Osteocyte (in vitro differentiated cells): ENCODE measurements at regions not wholly inside any gene's neighbourhood (a gene's known extent, or its start where the extent isn't known, plus 50 kb on each side); places are given as distances from the start of the nearest gene placed in this dataset.

Experiments used
- DNase-seq: peaks from one replicate; pipeline ENCODE4 v3.0.0; 2021; ENCODE audit warnings: mixed read lengths; ENCODE audit not compliant: unreplicated experiment; ENCODE audit errors: extremely low spot score
- H3K27ac Mint-ChIP-seq: one replicate; pipeline ENCODE4 v1.8.0; 2021; ENCODE audit warnings: mild to moderate bottlenecking, mixed read lengths; ENCODE audit not compliant: unreplicated experiment
- H3K27me3 Mint-ChIP-seq: one replicate; pipeline ENCODE4 v1.8.0; 2021; ENCODE audit warnings: mixed read lengths; ENCODE audit not compliant: unreplicated experiment
- H3K36me3 Mint-ChIP-seq: one replicate; pipeline ENCODE4 v1.8.0; 2021; ENCODE audit warnings: mixed read lengths; ENCODE audit not compliant: unreplicated experiment
- H3K4me1 Mint-ChIP-seq: one replicate; pipeline ENCODE4 v1.8.0; 2021; ENCODE audit warnings: mixed read lengths; ENCODE audit not compliant: unreplicated experiment
- H3K4me3 Mint-ChIP-seq: one replicate; pipeline ENCODE4 v1.8.0; 2021; ENCODE audit warnings: mild to moderate bottlenecking, moderate library complexity, mixed read lengths; ENCODE audit not compliant: unreplicated experiment
- H3K9me3 Mint-ChIP-seq: one replicate; pipeline ENCODE4 v1.8.0; 2021; ENCODE audit warnings: mixed read lengths; ENCODE audit not compliant: unreplicated experiment
- TF ChIP-seq, protein P1 (sequence below): fragments of 200-600 bp; sonication (generic); IDR thresholded peaks from 2 replicates; pipeline ENCODE4 v1.5.0; 2021; ENCODE audit warnings: antibody characterized with exemption, mild to moderate bottlenecking, moderate library complexity

DNA sequence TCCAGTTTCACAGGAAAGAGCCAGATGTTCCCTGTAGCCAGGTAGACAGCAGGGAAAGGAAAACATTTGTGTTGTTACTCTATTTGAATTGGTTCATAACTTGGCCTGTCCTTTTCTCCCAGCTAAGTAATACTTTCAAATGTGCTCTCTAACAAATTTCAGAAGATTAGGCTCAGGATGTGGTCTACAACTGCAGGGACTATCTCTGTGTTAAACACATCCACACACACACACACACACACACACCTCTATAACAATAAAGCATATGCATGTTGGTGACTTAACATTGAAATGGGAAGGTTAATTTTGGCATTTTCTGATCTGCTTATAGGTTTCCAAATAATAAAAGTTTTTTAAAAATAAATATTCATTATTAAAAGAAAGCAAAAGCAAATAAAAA is 316.0 kb upstream of the ARGLU1 start:
- Mint-ChIP-seq H3K27ac (no peak overlapping the region), H3K27me3 (no peaks in the 10 kb centered on the region), H3K4me3 (no peak overlapping the region), H3K4me1 (no peaks in the 10 kb centered on the region), H3K36me3 (no peaks in the 10 kb centered on the region), H3K9me3 (no peaks in the 10 kb centered on the region)
- TF ChIP-seq, protein P1, sequence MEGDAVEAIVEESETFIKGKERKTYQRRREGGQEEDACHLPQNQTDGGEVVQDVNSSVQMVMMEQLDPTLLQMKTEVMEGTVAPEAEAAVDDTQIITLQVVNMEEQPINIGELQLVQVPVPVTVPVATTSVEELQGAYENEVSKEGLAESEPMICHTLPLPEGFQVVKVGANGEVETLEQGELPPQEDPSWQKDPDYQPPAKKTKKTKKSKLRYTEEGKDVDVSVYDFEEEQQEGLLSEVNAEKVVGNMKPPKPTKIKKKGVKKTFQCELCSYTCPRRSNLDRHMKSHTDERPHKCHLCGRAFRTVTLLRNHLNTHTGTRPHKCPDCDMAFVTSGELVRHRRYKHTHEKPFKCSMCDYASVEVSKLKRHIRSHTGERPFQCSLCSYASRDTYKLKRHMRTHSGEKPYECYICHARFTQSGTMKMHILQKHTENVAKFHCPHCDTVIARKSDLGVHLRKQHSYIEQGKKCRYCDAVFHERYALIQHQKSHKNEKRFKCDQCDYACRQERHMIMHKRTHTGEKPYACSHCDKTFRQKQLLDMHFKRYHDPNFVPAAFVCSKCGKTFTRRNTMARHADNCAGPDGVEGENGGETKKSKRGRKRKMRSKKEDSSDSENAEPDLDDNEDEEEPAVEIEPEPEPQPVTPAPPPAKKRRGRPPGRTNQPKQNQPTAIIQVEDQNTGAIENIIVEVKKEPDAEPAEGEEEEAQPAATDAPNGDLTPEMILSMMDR = no peak
- no peak for DNase-seq

DNA sequence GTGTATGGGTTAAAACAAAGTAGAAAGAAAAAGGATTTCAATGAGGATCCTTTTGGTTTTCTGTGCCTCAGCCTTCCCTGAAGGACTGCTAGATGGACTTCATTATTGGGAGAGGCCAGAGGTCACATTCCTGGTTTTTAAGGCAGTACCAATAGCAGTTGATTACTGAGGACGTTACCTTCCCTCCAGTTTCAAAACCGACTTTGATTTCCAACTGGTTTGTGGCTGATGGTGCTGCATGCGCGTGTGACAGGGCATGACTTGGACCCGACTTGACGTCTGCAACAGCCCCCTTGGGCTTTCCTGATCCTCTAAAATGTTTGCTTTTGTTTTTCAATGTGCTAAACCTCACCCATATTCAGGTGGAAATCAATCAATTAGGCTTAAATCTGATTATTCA is 314.3 kb upstream of the ARGLU1 start:
- Mint-ChIP-seq H3K9me3 (no peaks in the 10 kb centered on the region), H3K27ac (no peak overlapping the region), H3K36me3 (no peaks in the 10 kb centered on the region), H3K27me3 (no peaks in the 10 kb centered on the region), H3K4me1 (no peaks in the 10 kb centered on the region), H3K4me3 (no peak overlapping the region)
- DNase-seq = no peak
- TF ChIP-seq, protein P1 = no peak

DNA sequence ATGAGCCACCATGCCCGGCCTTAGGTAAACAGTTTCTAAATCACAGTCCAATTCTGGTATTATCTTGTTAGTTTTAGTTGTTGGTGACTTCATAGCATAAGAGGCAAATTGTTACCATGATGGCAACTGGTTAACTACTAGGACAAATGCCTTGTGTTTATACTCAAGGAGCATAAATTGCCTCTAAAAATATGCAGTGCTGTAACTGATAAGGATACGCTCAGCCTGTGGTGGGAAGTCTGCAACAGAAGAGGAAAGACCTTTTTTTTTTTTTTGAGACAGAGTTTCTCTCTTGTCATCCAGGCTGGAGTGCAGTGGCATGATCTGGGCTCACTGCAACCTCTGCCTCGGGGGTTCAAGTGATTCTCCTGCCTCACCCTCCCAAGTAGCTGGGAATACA is 311.9 kb upstream of the ARGLU1 start:
- Mint-ChIP-seq H3K27me3 (no peaks in the 10 kb centered on the region), H3K4me3 (no peak overlapping the region), H3K27ac (no peak overlapping the region), H3K36me3 (no peaks in the 10 kb centered on the region), H3K9me3 (no peaks in the 10 kb centered on the region), H3K4me1 (no peaks in the 10 kb centered on the region)
- TF ChIP-seq, protein P1 = no peak
- no peak for DNase-seq

DNA sequence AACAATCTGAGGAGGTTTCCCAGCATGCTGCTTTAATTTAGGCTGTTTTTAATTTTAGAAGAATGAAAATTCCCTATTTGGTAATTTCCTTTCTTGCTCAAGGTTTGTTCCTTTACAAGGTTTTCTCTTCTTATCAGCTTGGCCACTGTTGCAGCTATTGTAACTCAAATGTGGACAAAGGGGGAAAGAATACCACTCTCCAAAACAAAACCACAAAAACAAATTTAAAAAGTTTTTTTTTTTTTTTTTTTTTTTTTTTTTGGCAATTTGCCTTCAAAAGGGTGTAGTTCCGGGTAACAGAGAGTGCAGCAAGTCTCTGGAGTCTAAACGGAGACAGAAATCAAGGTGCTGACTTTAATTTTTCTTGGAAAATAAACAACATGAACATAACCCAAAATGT is 306.4 kb upstream of the ARGLU1 start:
- DNase-seq = no peak
- no peaks in the 10 kb centered on the region for H3K36me3 Mint-ChIP-seq
- no peaks in the 10 kb centered on the region for H3K9me3 Mint-ChIP-seq
- peaks cover 7% of the 10 kb centered on the region for H3K27me3 Mint-ChIP-seq
- H3K27ac Mint-ChIP-seq = no peak overlapping the region
- no peak overlapping the region for H3K4me3 Mint-ChIP-seq
- TF ChIP-seq, protein P1 = no peak
- no peaks in the 10 kb centered on the region for H3K4me1 Mint-ChIP-seq

DNA sequence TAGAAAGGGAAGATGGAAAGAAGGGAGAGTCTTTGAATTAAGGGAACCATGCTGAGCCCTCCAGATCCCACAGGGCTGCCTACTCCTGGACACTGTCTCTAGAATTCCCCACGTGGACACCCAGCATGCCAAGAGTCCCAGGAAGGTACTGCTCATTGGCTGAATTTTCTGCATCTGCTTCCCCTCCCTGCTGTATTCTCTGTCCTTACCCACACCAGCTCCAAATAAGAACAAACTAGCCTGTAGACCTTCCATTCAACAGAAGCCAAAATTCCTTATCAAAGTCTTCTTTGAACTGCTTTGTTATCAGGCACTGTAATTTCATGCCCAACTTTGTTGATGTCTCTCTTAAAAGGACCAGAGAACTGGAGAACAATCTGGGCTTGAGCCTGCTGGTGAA is 305.9 kb upstream of the ARGLU1 start:
- Mint-ChIP-seq H3K27ac (no peak overlapping the region), H3K4me1 (no peaks in the 10 kb centered on the region), H3K36me3 (no peaks in the 10 kb centered on the region), H3K9me3 (no peaks in the 10 kb centered on the region), H3K4me3 (no peak overlapping the region), H3K27me3 (peaks cover 7% of the 10 kb centered on the region)
- TF ChIP-seq, protein P1 = no peak
- no peak for DNase-seq
